Neural crest cell (in vitro differentiated cells): ENCODE measurements at regions not wholly inside any gene's neighbourhood (a gene's known extent, or its start where the extent isn't known, plus 50 kb on each side); places are given as distances from the start of the nearest gene placed in this dataset.

ENCODE experiments used
- DNase-seq: peaks from one replicate; pipeline ENCODE4 v3.0.0; 2021; ENCODE audit warnings: low read depth, mixed read lengths, low spot score
- H3K27ac Mint-ChIP-seq: one replicate; pipeline ENCODE4 v1.8.0; 2021; ENCODE audit warnings: mild to moderate bottlenecking, mixed read lengths; ENCODE audit not compliant: unreplicated experiment
- H3K27me3 Mint-ChIP-seq: 2 replicates; pipeline ENCODE4 v1.8.0; 2021; ENCODE audit warnings: low read depth, mild to moderate bottlenecking, mixed read lengths
- H3K36me3 Mint-ChIP-seq: 2 replicates; pipeline ENCODE4 v1.8.0; 2021; ENCODE audit warnings: low read depth, mild to moderate bottlenecking, mixed read lengths
- H3K4me1 Mint-ChIP-seq: 2 replicates; pipeline ENCODE4 v1.8.0; 2021; ENCODE audit warnings: mixed read lengths
- H3K4me3 Mint-ChIP-seq: one replicate; pipeline ENCODE4 v1.8.0; 2021; ENCODE audit warnings: mild to moderate bottlenecking, mixed read lengths
- H3K9me3 Mint-ChIP-seq: 2 replicates; pipeline ENCODE4 v1.8.0; 2021; ENCODE audit warnings: mixed read lengths
- TF ChIP-seq, protein P1 (sequence below): fragments of 200-600 bp; sonication (generic); conservative IDR thresholded peaks from 2 replicates; pipeline ENCODE4 v1.5.0; 2021; ENCODE audit warnings: antibody characterized with exemption, mild to moderate bottlenecking

GRCh38 chrX:143455046-143455445 lies 62.2 kb downstream of the SPANXN3 start:
- Mint-ChIP-seq H3K4me1 (no peaks in the 10 kb centered on the region), H3K27ac (no peak overlapping the region), H3K27me3 (no peaks in the 10 kb centered on the region), H3K36me3 (no peaks in the 10 kb centered on the region), H3K4me3 (no peak overlapping the region), H3K9me3 (peaks cover 2% of the 10 kb centered on the region)
- TF ChIP-seq, protein P1, sequence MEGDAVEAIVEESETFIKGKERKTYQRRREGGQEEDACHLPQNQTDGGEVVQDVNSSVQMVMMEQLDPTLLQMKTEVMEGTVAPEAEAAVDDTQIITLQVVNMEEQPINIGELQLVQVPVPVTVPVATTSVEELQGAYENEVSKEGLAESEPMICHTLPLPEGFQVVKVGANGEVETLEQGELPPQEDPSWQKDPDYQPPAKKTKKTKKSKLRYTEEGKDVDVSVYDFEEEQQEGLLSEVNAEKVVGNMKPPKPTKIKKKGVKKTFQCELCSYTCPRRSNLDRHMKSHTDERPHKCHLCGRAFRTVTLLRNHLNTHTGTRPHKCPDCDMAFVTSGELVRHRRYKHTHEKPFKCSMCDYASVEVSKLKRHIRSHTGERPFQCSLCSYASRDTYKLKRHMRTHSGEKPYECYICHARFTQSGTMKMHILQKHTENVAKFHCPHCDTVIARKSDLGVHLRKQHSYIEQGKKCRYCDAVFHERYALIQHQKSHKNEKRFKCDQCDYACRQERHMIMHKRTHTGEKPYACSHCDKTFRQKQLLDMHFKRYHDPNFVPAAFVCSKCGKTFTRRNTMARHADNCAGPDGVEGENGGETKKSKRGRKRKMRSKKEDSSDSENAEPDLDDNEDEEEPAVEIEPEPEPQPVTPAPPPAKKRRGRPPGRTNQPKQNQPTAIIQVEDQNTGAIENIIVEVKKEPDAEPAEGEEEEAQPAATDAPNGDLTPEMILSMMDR, result no peak
- no peak for DNase-seq

GRCh38 chrX:143437439-143437838 lies 79.8 kb downstream of the SPANXN3 start:
- Mint-ChIP-seq H3K27ac (no peak overlapping the region), H3K36me3 (peaks cover 5% of the 10 kb centered on the region), H3K4me3 (no peak overlapping the region), H3K9me3 (peaks cover 7% of the 10 kb centered on the region), H3K4me1 (no peaks in the 10 kb centered on the region), H3K27me3 (no peaks in the 10 kb centered on the region)
- DNase-seq, result no peak
- TF ChIP-seq, protein P1, result peak; percentile 59

GRCh38 chrX:143435916-143436315 lies 81.4 kb downstream of the SPANXN3 start:
- Mint-ChIP-seq H3K27me3 (no peaks in the 10 kb centered on the region), H3K9me3 (no peaks in the 10 kb centered on the region), H3K4me1 (no peaks in the 10 kb centered on the region)

GRCh38 chrX:143429811-143430210 lies 87.5 kb downstream of the SPANXN3 start:
- H3K4me1 Mint-ChIP-seq, result no peaks in the 10 kb centered on the region
- TF ChIP-seq, protein P1, result no peak
- H3K4me3 Mint-ChIP-seq, result no peak overlapping the region
- no peak for DNase-seq
- peaks cover 9% of the 10 kb centered on the region for H3K9me3 Mint-ChIP-seq
- H3K27ac Mint-ChIP-seq, result no peak overlapping the region
- H3K27me3 Mint-ChIP-seq, result no peaks in the 10 kb centered on the region
- H3K36me3 Mint-ChIP-seq, result no peaks in the 10 kb centered on the region

More at GRCh38 chrX:143435916-143436315, 81.4 kb downstream of the SPANXN3 start:
- DNase-seq, result no peak
- no peaks in the 10 kb centered on the region for H3K36me3 Mint-ChIP-seq
- TF ChIP-seq, protein P1, result no peak
- H3K4me3 Mint-ChIP-seq, result no peak overlapping the region
- H3K27ac Mint-ChIP-seq, result no peak overlapping the region

GRCh38 chrX:143429131-143429530 lies 88.1 kb downstream of the SPANXN3 start:
- no peak for DNase-seq
- peaks cover 12% of the 10 kb centered on the region for H3K9me3 Mint-ChIP-seq
- H3K4me1 Mint-ChIP-seq, result no peaks in the 10 kb centered on the region
- no peaks in the 10 kb centered on the region for H3K27me3 Mint-ChIP-seq
- no peaks in the 10 kb centered on the region for H3K36me3 Mint-ChIP-seq
- no peak overlapping the region for H3K27ac Mint-ChIP-seq
- TF ChIP-seq, protein P1, result no peak
- no peak overlapping the region for H3K4me3 Mint-ChIP-seq

GRCh38 chrX:143401160-143401559 lies 116.1 kb downstream of the SPANXN3 start:
- H3K27ac Mint-ChIP-seq, result no peak overlapping the region
- H3K36me3 Mint-ChIP-seq, result no peaks in the 10 kb centered on the region
- peaks cover 5% of the 10 kb centered on the region for H3K4me1 Mint-ChIP-seq
- no peak for DNase-seq
- H3K27me3 Mint-ChIP-seq, result no peaks in the 10 kb centered on the region
- no peaks in the 10 kb centered on the region for H3K9me3 Mint-ChIP-seq
- TF ChIP-seq, protein P1, result no peak
- no peak overlapping the region for H3K4me3 Mint-ChIP-seq
